HepG2 (cell line): ENCODE measurements at regions not wholly inside any gene's neighbourhood (a gene's known extent, or its start where the extent isn't known, plus 50 kb on each side); places are given as distances from the start of the nearest gene placed in this dataset.

Experiments used
- ATAC-seq: fragments of 200-7000 bp; cut with Tn5 transposase; 3 replicates; pipeline ENCODE4 v1.9.1; 2020; ENCODE audit warnings: mild to moderate bottlenecking, moderate library complexity
- BruUV-seq: library from RNA; stranded (reverse); fragments of 400-500 nt; replicated peaks from 2 replicates; lab custom pipeline; 2021; lab: Mats Ljungman, UMichigan
- CTCF ChIA-PET: fragments of 300-600 bp; formaldehyde crosslinking; extraction: SDS; loops from one replicate; lab custom pipeline; 2021; ENCODE audit warnings: low total read pairs, inconsistent platforms, low intra/inter-chr PET ratio; lab: Yijun Ruan, JAX
- POLR2A ChIA-PET: fragments of 350-600 bp; sonication (Branson Sonifier 250); formaldehyde crosslinking; loops from one replicate; lab custom pipeline; 2020; ENCODE audit warnings: antibody characterized with exemption, inconsistent platforms; lab: Yijun Ruan, JAX
- DNase-seq: peaks from one replicate; pipeline ENCODE4 v3.0.0-alpha.2; 2015; ENCODE audit warnings: low spot score
- FAIRE-seq: peaks from 3 replicates; lab custom pipeline; 2011; peaks lifted over from hg19 to GRCh38; lab: Jason Lieb, UNC
- H2AFZ ChIP-seq: one replicate; pipeline ENCODE4 v1.6.1; 2011; ENCODE audit warnings: low read length, inconsistent platforms
- H3K27ac ChIP-seq: fragments of 300-600 bp; 3 replicates; pipeline ENCODE4 v1.8.0; 2011; ENCODE audit warnings: mixed run types, mild to moderate bottlenecking, mixed read lengths, low read length, inconsistent platforms; ENCODE audit not compliant: insufficient read depth; ENCODE audit errors: extremely low read length
- H3K27me3 ChIP-seq, 2 experiments: fragments of 200-600 bp in 1 of 2; 2 replicates in 1 of 2; 3 replicates in 1 of 2; pipeline versions ENCODE4 v1.6.0 to v1.8.0; 2011; ENCODE audit warnings: low read length in 2 of 2, mild to moderate bottlenecking in 2 of 2, moderate library complexity in 2 of 2, inconsistent platforms in 1 of 2; ENCODE audit not compliant: insufficient read depth in 2 of 2, control insufficient read depth in 1 of 2
- H3K36me3 ChIP-seq, 2 experiments: fragments of 200-600 bp in 1 of 2; replicated peaks in 1 of 2; 2 replicates in 1 of 2; 3 replicates in 1 of 2; pipeline versions ENCODE4 v1.5.1 to v1.8.0; 2011; ENCODE audit warnings: low read length in 2 of 2, inconsistent platforms in 1 of 2; ENCODE audit not compliant: insufficient read depth in 2 of 2, control insufficient read depth in 1 of 2
- H3K4me1 ChIP-seq: 2 replicates; pipeline ENCODE4 v1.5.1; 2012; ENCODE audit warnings: low read length, inconsistent platforms; ENCODE audit not compliant: insufficient read depth
- H3K4me2 ChIP-seq: 2 replicates; pipeline ENCODE4 v1.6.0; 2011; ENCODE audit warnings: low read depth, low read length, inconsistent platforms
- H3K4me3 ChIP-seq, 3 experiments: fragments of 200-600 bp in 1 of 3; sonication (generic), shearing (Covaris generic) in 1 of 3; replicated peaks in 1 of 3; 2 replicates each; pipeline ENCODE4 v1.5.1; 2011 to 2016; ENCODE audit warnings: low read length in 3 of 3, inconsistent platforms in 2 of 3, low read depth in 2 of 3, mild to moderate bottlenecking in 2 of 3, control low read depth in 1 of 3, mixed read lengths in 1 of 3; ENCODE audit not compliant: insufficient read depth in 1 of 3
- H3K79me2 ChIP-seq: one replicate; pipeline ENCODE4 v1.6.1; 2011; ENCODE audit warnings: low read length, inconsistent platforms; ENCODE audit not compliant: insufficient read depth
- H3K9ac ChIP-seq: 2 replicates; pipeline ENCODE4 v1.6.0; 2011; ENCODE audit warnings: mild to moderate bottlenecking, low read depth, low read length, inconsistent platforms; ENCODE audit not compliant: insufficient read depth
- H3K9me3 ChIP-seq: 2 replicates; pipeline ENCODE4 v1.5.1; 2012; ENCODE audit warnings: mild to moderate bottlenecking, low read length
- H4K20me1 ChIP-seq: 2 replicates; pipeline ENCODE4 v1.6.0; 2011; ENCODE audit warnings: inconsistent platforms, mild to moderate bottlenecking, low read length, moderate library complexity; ENCODE audit not compliant: insufficient read depth
- BRCA1 ChIP-seq: sonication (generic); formaldehyde crosslinking; IDR thresholded peaks from 2 replicates; pipeline ENCODE4 v1.4.0; 2020; ENCODE audit warnings: missing genetic modification reagents
- CHD2 ChIP-seq: IDR thresholded peaks from 2 replicates; pipeline ENCODE4 v1.6.1; 2011; ENCODE audit warnings: low read depth, low read length, improper control_type of control experiment
- ETV6 ChIP-seq: sonication (generic); formaldehyde crosslinking; conservative IDR thresholded peaks from 2 replicates; pipeline ENCODE4 v1.4.0; 2020; ENCODE audit warnings: missing genetic modification reagents
- FOXK2 ChIP-seq: fragments of 450-650 bp; IDR thresholded peaks from 2 replicates; pipeline ENCODE4 v1.6.1; 2016
- MAF1 ChIP-seq: sonication (generic); formaldehyde crosslinking; IDR thresholded peaks from 2 replicates; pipeline ENCODE4 v1.5.0; 2020; ENCODE audit warnings: missing genetic modification reagents, borderline replicate concordance
- NBN ChIP-seq: fragments of 450-650 bp; conservative IDR thresholded peaks from 2 replicates; pipeline ENCODE4 v1.6.1; 2017
- POLR2AphosphoS2 ChIP-seq: IDR thresholded peaks from 2 replicates; pipeline ENCODE4 v1.6.1; 2011; ENCODE audit warnings: low read depth, low read length, improper control_type of control experiment
- POLR2G ChIP-seq: fragments of 200-400 bp; formaldehyde crosslinking; IDR thresholded peaks from 2 replicates; pipeline ENCODE4 v1.6.1; 2018; ENCODE audit warnings: mild to moderate bottlenecking, low read depth, low read length, moderate library complexity
- RARA ChIP-seq: IDR thresholded peaks from 2 replicates; pipeline ENCODE4 v1.6.1; 2016; ENCODE audit warnings: missing genetic modification reagents, missing compliant biosample characterization
- RBAK ChIP-seq: sonication (generic); formaldehyde crosslinking; IDR thresholded peaks from 2 replicates; pipeline ENCODE4 v1.5.1; 2020; ENCODE audit warnings: mild to moderate bottlenecking, missing genetic modification reagents
- SUZ12 ChIP-seq: fragments of 150-350 bp; IDR thresholded peaks from 2 replicates; pipeline ENCODE4 v1.6.1; 2014; ENCODE audit warnings: low read depth, low read length
- TFE3 ChIP-seq: IDR thresholded peaks from 2 replicates; pipeline ENCODE4 v1.6.1; 2016
- ZFY ChIP-seq: sonication (generic); formaldehyde crosslinking; IDR thresholded peaks from 2 replicates; pipeline ENCODE4 v1.4.0; 2020; ENCODE audit warnings: missing genetic modification reagents
- ZNF839 ChIP-seq: sonication (generic); formaldehyde crosslinking; IDR thresholded peaks from 2 replicates; pipeline ENCODE4 v1.4.0; 2020; ENCODE audit warnings: missing genetic modification reagents, mild to moderate bottlenecking, borderline replicate concordance
- WGBS: methylation state at CpG from one replicate; pipeline ENCODE4 v1.1.6; 2017; ENCODE audit warnings: low lambda C conversion rate; 5-methylcytosine and 5-hydroxymethylcytosine counted together
- in situ Hi-C: cut with HindIII; loops from 2 replicates; pipeline ENCODE4 v1.10.0; 2017; ENCODE audit warnings: low pct_unique_long_range_greater_than_20kb; ENCODE audit not compliant: extremely low pct_ligation_motif_present
- intact Hi-C: fragments of 100-400 bp; cut with micrococcal nuclease; formaldehyde crosslinking; loops from one replicate; pipeline ENCODE4 v1.10.0; 2022; ENCODE audit not compliant: unreplicated experiment
- TF ChIP-seq, protein P1 (sequence below): IDR thresholded peaks from 2 replicates; pipeline ENCODE4 v1.6.1; 2016; ENCODE audit warnings: missing compliant biosample characterization, missing genetic modification reagents, borderline replicate concordance
- TF ChIP-seq, protein P2 (sequence below): sonication (generic); formaldehyde crosslinking; IDR thresholded peaks from 2 replicates; pipeline ENCODE4 v1.8.0; 2022; ENCODE audit warnings: missing genetic modification reagents, mild to moderate bottlenecking, moderate library complexity, borderline replicate concordance

- FAIRE-seq, result no peak
- intact Hi-C loops, result no loop called here
- no peak overlapping the region for H3K4me2 ChIP-seq
- no peak overlapping the region for H3K9ac ChIP-seq
- in situ Hi-C loops, result no loop called here
- POLR2A ChIA-PET, result no interaction called here
- H3K36me3 ChIP-seq, result no peaks in the 10 kb centered on the region
- no peak overlapping the region for H3K27ac ChIP-seq
- ATAC-seq, result no peak
- no peaks in the 10 kb centered on the region for H4K20me1 ChIP-seq
- TF ChIP-seq, protein P1, sequence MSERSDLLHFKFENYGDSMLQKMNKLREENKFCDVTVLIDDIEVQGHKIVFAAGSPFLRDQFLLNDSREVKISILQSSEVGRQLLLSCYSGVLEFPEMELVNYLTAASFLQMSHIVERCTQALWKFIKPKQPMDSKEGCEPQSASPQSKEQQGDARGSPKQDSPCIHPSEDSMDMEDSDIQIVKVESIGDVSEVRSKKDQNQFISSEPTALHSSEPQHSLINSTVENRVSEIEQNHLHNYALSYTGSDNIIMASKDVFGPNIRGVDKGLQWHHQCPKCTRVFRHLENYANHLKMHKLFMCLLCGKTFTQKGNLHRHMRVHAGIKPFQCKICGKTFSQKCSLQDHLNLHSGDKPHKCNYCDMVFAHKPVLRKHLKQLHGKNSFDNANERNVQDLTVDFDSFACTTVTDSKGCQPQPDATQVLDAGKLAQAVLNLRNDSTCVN (CRISPR knock-in tag), result no peak
- TF ChIP-seq NBN (no peak), RBAK (no peak), CHD2 (no peak), RARA (no peak), POLR2AphosphoS2 (no peak), ETV6 (CRISPR knock-in tag) (no peak), SUZ12 (no peak), ZFY (CRISPR knock-in tag) (no peak), TFE3 (no peak), ZNF839 (no peak), FOXK2 (no peak), BRCA1 (CRISPR knock-in tag) (no peak), MAF1 (CRISPR knock-in tag) (no peak), POLR2G (no peak)
- TF ChIP-seq, protein P2, sequence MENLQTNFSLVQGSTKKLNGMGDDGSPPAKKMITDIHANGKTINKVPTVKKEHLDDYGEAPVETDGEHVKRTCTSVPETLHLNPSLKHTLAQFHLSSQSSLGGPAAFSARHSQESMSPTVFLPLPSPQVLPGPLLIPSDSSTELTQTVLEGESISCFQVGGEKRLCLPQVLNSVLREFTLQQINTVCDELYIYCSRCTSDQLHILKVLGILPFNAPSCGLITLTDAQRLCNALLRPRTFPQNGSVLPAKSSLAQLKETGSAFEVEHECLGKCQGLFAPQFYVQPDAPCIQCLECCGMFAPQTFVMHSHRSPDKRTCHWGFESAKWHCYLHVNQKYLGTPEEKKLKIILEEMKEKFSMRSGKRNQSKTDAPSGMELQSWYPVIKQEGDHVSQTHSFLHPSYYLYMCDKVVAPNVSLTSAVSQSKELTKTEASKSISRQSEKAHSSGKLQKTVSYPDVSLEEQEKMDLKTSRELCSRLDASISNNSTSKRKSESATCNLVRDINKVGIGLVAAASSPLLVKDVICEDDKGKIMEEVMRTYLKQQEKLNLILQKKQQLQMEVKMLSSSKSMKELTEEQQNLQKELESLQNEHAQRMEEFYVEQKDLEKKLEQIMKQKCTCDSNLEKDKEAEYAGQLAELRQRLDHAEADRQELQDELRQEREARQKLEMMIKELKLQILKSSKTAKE (CRISPR knock-in tag), result no peak
- 22% methylated on average over 6 of the region's 6 CpGs for WGBS
- H3K9me3 ChIP-seq, result no peaks in the 10 kb centered on the region
- no peak overlapping the region for H2AFZ ChIP-seq
- CTCF ChIA-PET, result no interaction called here
- 0 out of 5 replicates have a peak, but pooled peaks cover 0 to 3% of the 10 kb centered on the region in 2 experiments for H3K27me3 ChIP-seq
- no TSS peak for BruUV-seq
- no peaks in the 10 kb centered on the region for H3K4me1 ChIP-seq
- no peaks in the 10 kb centered on the region for H3K79me2 ChIP-seq
- DNase-seq, result no peak
- H3K4me3 ChIP-seq, result no peak overlapping the region
Measured at GRCh38 chr17:71869841-71870545, 250.8 kb upstream of the SOX9 start.
